ENCODE measurements at regions not wholly inside any gene's neighbourhood (a gene's known extent, or its start where the extent isn't known, plus 50 kb on each side); places are given as distances from the start of the nearest gene placed in this dataset.

DNA sequence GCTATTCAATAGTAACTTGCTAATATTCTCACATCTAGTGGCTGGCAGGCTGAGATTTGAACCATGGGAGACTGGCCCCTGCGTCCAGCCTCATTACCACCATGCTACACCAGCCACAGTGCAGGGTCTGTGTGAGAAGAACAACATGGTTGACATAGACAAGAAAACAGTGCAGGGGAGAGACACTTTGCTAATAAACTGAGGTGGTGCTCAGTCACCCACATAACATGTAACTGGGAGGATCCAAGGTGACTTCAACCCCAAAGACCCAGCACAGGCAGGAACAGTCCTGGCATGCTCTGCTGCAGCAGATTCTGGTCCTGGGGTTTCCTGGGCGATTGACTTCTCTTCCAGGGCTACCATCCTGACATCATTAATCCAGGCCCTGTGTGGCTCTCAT is 143.1 kb downstream of the CSNK2A3 start:
- TF ChIP-seq, protein P1, sequence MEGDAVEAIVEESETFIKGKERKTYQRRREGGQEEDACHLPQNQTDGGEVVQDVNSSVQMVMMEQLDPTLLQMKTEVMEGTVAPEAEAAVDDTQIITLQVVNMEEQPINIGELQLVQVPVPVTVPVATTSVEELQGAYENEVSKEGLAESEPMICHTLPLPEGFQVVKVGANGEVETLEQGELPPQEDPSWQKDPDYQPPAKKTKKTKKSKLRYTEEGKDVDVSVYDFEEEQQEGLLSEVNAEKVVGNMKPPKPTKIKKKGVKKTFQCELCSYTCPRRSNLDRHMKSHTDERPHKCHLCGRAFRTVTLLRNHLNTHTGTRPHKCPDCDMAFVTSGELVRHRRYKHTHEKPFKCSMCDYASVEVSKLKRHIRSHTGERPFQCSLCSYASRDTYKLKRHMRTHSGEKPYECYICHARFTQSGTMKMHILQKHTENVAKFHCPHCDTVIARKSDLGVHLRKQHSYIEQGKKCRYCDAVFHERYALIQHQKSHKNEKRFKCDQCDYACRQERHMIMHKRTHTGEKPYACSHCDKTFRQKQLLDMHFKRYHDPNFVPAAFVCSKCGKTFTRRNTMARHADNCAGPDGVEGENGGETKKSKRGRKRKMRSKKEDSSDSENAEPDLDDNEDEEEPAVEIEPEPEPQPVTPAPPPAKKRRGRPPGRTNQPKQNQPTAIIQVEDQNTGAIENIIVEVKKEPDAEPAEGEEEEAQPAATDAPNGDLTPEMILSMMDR (IDR thresholded peaks at IDR 0.05) = no peak
- no peak for TF ChIP-seq POLR2A (IDR thresholded peaks at IDR 0.05)
